GM12878 (cell line): ENCODE measurements at regions not wholly inside any gene's neighbourhood (a gene's known extent, or its start where the extent isn't known, plus 50 kb on each side); places are given as distances from the start of the nearest gene placed in this dataset.

ENCODE experiments used
- ATAC-seq: fragments of 200-7000 bp; cut with Tn5 transposase; 3 replicates; pipeline ENCODE4 v1.9.1; 2020; ENCODE audit warnings: mild to moderate bottlenecking, moderate library complexity
- BruUV-seq: library from RNA; stranded (reverse); fragments of 400-500 nt; replicated peaks from 2 replicates; lab custom pipeline; 2021; lab: Mats Ljungman, UMichigan
- CTCF ChIA-PET: fragments of 300-600 bp; sonication (Branson Sonifier 250); formaldehyde crosslinking; extraction: SDS; loops from one replicate; lab custom pipeline; 2021; ENCODE audit warnings: inconsistent platforms; lab: Yijun Ruan, JAX
- POLR2A ChIA-PET: fragments of 350-600 bp; formaldehyde crosslinking; extraction: SDS; loops from one replicate; lab custom pipeline; 2021; ENCODE audit warnings: inconsistent platforms; lab: Charles Lee
- RAD21 ChIA-PET: fragments of 300-600 bp; sonication (Branson Sonifier 250); formaldehyde crosslinking; loops from one replicate; lab custom pipeline; 2023; ENCODE audit warnings: antibody characterized with exemption; ENCODE audit not compliant: unreplicated experiment; lab: Charles Lee
- SMC1A ChIA-PET: fragments of 300-600 bp; sonication (Branson Sonifier 250); formaldehyde crosslinking; loops from one replicate; lab custom pipeline; 2023; ENCODE audit not compliant: unreplicated experiment, uncharacterized antibody; lab: Charles Lee
- DNase-seq: peaks from one replicate; pipeline ENCODE4 v3.0.0-alpha.2; 2011; ENCODE audit warnings: low read depth, low spot score
- FAIRE-seq: peaks from 3 replicates; lab custom pipeline; 2011; peaks lifted over from hg19 to GRCh38; lab: Jason Lieb, UNC
- H2AFZ ChIP-seq: 2 replicates; pipeline ENCODE4 v1.6.0; 2011; ENCODE audit warnings: low read depth, low read length, control low read depth; ENCODE audit not compliant: control insufficient read depth
- H3K27ac ChIP-seq: 2 replicates; pipeline ENCODE4 v1.5.1; 2011; ENCODE audit warnings: control low read depth; ENCODE audit not compliant: control insufficient read depth, insufficient read depth
- H3K27me3 ChIP-seq, 2 experiments: replicated peaks in 1 of 2; 2 replicates each; pipeline versions ENCODE4 v1.6.0 to v1.6.1; 2011; ENCODE audit warnings: low read length in 1 of 2; ENCODE audit not compliant: control insufficient read depth in 2 of 2, insufficient read depth in 2 of 2
- H3K36me3 ChIP-seq, 2 experiments: 2 replicates each; pipeline ENCODE4 v1.5.1; 2011; ENCODE audit warnings: low read length in 1 of 2; ENCODE audit not compliant: control insufficient read depth in 2 of 2, insufficient read depth in 2 of 2
- H3K4me1 ChIP-seq: 2 replicates; pipeline ENCODE4 v1.6.1; 2011; ENCODE audit warnings: mild to moderate bottlenecking, low read length, moderate library complexity, mixed read lengths; ENCODE audit not compliant: control insufficient read depth, insufficient read depth
- H3K4me2 ChIP-seq: 2 replicates; pipeline ENCODE4 v1.6.0; 2011; ENCODE audit warnings: control low read depth; ENCODE audit not compliant: control insufficient read depth, insufficient read depth
- H3K4me3 ChIP-seq: fragments of 200-600 bp; sonication (generic); 2 replicates; pipeline ENCODE4 v1.5.1; 2016
- H3K79me2 ChIP-seq: 2 replicates; pipeline ENCODE4 v1.6.0; 2011; ENCODE audit warnings: low read length; ENCODE audit not compliant: control insufficient read depth, insufficient read depth
- H3K9ac ChIP-seq: 2 replicates; pipeline ENCODE4 v1.8.0; 2011; ENCODE audit warnings: low read length, control low read depth, mixed read lengths; ENCODE audit not compliant: control insufficient read depth, insufficient read depth
- H3K9me3 ChIP-seq: replicated peaks from 3 replicates; pipeline ENCODE4 v1.5.1; 2011; ENCODE audit warnings: mild to moderate bottlenecking, low read length; ENCODE audit not compliant: control insufficient read depth, insufficient read depth
- H4K20me1 ChIP-seq: 2 replicates; pipeline ENCODE4 v1.6.0; 2011; ENCODE audit not compliant: control insufficient read depth, insufficient read depth
- DPF2 ChIP-seq: fragments of 450-650 bp; IDR thresholded peaks from 2 replicates; pipeline ENCODE4 v1.6.1; 2017; ENCODE audit warnings: mild to moderate bottlenecking
- HCFC1 ChIP-seq: fragments of 150-350 bp; IDR thresholded peaks from 2 replicates; pipeline ENCODE4 v1.6.1; 2014; ENCODE audit warnings: low read length
- MTA3 ChIP-seq: IDR thresholded peaks from 2 replicates; pipeline ENCODE4 v1.6.1; 2012; ENCODE audit warnings: low read length, inconsistent platforms, borderline replicate concordance
- NR2C1 ChIP-seq: fragments of 450-650 bp; IDR thresholded peaks from 2 replicates; pipeline ENCODE4 v1.6.1; 2017; ENCODE audit warnings: antibody characterized with exemption, mild to moderate bottlenecking, moderate library complexity
- RELA ChIP-seq: fragments of 450-650 bp; IDR thresholded peaks from 2 replicates; pipeline ENCODE4 v1.8.0; 2014; ENCODE audit warnings: borderline replicate concordance; ENCODE audit not compliant: partially characterized antibody
- RELB ChIP-seq: fragments of 450-650 bp; IDR thresholded peaks from 2 replicates; pipeline ENCODE4 v1.6.1; 2017; ENCODE audit warnings: low read depth, mild to moderate bottlenecking, moderate library complexity
- RUNX3 ChIP-seq: IDR thresholded peaks from 2 replicates; pipeline ENCODE4 v1.6.1; 2012; ENCODE audit warnings: low read length, inconsistent platforms
- SMC3 ChIP-seq: IDR thresholded peaks from 2 replicates; pipeline ENCODE4 v1.6.1; 2011; ENCODE audit warnings: low read length, improper control_type of control experiment, borderline replicate concordance
- TCF12 ChIP-seq: IDR thresholded peaks from 2 replicates; pipeline ENCODE4 v1.6.1; 2011; ENCODE audit warnings: low read depth, mild to moderate bottlenecking, low read length
- WGBS: methylation state at CpG from one replicate; pipeline ENCODE4 v1.1.6; 2016; ENCODE audit warnings: low lambda C conversion rate; ENCODE audit not compliant: insufficient replicate concordance, insufficient coverage; ENCODE audit errors: missing lambda C conversion rate; 5-methylcytosine and 5-hydroxymethylcytosine counted together
- in situ Hi-C: fragments of 300-500 bp; cut with MboI; formaldehyde crosslinking; loops from 9 replicates; pipeline ENCODE4 v1.14.3; 2018; ENCODE audit warnings: mixed read lengths
- intact Hi-C: fragments of 100-400 bp; cut with micrococcal nuclease; formaldehyde crosslinking; loops from one replicate; pipeline ENCODE4 v1.14.2; 2022; ENCODE audit not compliant: unreplicated experiment
- TF ChIP-seq, protein P1 (sequence below): fragments of 450-650 bp; formaldehyde crosslinking; IDR thresholded peaks from 2 replicates; pipeline ENCODE4 v1.5.0; 2022; ENCODE audit warnings: mild to moderate bottlenecking, missing genetic modification characterization

GRCh38 chr5:124477577-124477976 lies 268.9 kb downstream of the ZNF608 start:
- ChIA-PET CTCF (interaction anchor here (1.1 kb wide), 1 partner anchor 22 kb away, joined by 3 read pairs; no protein-coding TSS in a partner anchor), POLR2A (no interaction called here), SMC1A (interaction anchor here (0.6 to 1.2 kb wide), 2 partner anchors 66 to 95 kb away, joined by 3 read pairs; no protein-coding TSS in a partner anchor), RAD21 (no interaction called here)
- Histone ChIP-seq H3K9me3 (no peaks in the 10 kb centered on the region; the same call in 2 of the 3 replicates), H2AFZ (no peak overlapping the region), H3K27me3 (no peaks in the 10 kb centered on the region), H3K9ac (no peak overlapping the region), H3K4me3 (no peak overlapping the region), H4K20me1 (no peaks in the 10 kb centered on the region), H3K79me2 (no peaks in the 10 kb centered on the region), H3K36me3 (no peaks in the 10 kb centered on the region), H3K27ac (no peak overlapping the region), H3K4me1 (no peaks in the 10 kb centered on the region), H3K4me2 (no peak overlapping the region)
- in situ Hi-C loops = no loop called here
- intact Hi-C loops = no loop called here
- 17% methylated on average over 2 of the region's 2 CpGs for WGBS
- no peak for DNase-seq
- TF ChIP-seq NR2C1 (no peak), RUNX3 (no peak), TCF12 (no peak), HCFC1 (no peak), RELB (no peak), RELA (no peak), MTA3 (no peak), DPF2 (no peak), SMC3 (no peak)
- TF ChIP-seq, protein P1, sequence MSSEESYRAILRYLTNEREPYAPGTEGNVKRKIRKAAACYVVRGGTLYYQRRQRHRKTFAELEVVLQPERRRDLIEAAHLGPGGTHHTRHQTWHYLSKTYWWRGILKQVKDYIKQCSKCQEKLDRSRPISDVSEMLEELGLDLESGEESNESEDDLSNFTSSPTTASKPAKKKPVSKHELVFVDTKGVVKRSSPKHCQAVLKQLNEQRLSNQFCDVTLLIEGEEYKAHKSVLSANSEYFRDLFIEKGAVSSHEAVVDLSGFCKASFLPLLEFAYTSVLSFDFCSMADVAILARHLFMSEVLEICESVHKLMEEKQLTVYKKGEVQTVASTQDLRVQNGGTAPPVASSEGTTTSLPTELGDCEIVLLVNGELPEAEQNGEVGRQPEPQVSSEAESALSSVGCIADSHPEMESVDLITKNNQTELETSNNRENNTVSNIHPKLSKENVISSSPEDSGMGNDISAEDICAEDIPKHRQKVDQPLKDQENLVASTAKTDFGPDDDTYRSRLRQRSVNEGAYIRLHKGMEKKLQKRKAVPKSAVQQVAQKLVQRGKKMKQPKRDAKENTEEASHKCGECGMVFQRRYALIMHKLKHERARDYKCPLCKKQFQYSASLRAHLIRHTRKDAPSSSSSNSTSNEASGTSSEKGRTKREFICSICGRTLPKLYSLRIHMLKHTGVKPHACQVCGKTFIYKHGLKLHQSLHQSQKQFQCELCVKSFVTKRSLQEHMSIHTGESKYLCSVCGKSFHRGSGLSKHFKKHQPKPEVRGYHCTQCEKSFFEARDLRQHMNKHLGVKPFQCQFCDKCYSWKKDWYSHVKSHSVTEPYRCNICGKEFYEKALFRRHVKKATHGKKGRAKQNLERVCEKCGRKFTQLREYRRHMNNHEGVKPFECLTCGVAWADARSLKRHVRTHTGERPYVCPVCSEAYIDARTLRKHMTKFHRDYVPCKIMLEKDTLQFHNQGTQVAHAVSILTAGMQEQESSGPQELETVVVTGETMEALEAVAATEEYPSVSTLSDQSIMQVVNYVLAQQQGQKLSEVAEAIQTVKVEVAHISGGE (CRISPR knock-in tag) = no peak
- no TSS peak for BruUV-seq
- no peak for ATAC-seq
- no peak for FAIRE-seq
